GM12878 (cell line): ENCODE measurements at regions not wholly inside any gene's neighbourhood (a gene's known extent, or its start where the extent isn't known, plus 50 kb on each side); places are given as distances from the start of the nearest gene placed in this dataset.

Experiments used
- ATAC-seq: fragments of 200-7000 bp; cut with Tn5 transposase; 3 replicates; pipeline ENCODE4 v1.9.1; 2020; ENCODE audit warnings: mild to moderate bottlenecking, moderate library complexity
- BruUV-seq: library from RNA; stranded (reverse); fragments of 400-500 nt; replicated peaks from 2 replicates; lab custom pipeline; 2021; lab: Mats Ljungman, UMichigan
- CTCF ChIA-PET: fragments of 300-600 bp; sonication (Branson Sonifier 250); formaldehyde crosslinking; extraction: SDS; loops from one replicate; lab custom pipeline; 2021; ENCODE audit warnings: inconsistent platforms; lab: Yijun Ruan, JAX
- POLR2A ChIA-PET: fragments of 350-600 bp; formaldehyde crosslinking; extraction: SDS; loops from one replicate; lab custom pipeline; 2021; ENCODE audit warnings: inconsistent platforms; lab: Charles Lee
- RAD21 ChIA-PET: fragments of 300-600 bp; sonication (Branson Sonifier 250); formaldehyde crosslinking; loops from one replicate; lab custom pipeline; 2023; ENCODE audit warnings: antibody characterized with exemption; ENCODE audit not compliant: unreplicated experiment; lab: Charles Lee
- SMC1A ChIA-PET: fragments of 300-600 bp; sonication (Branson Sonifier 250); formaldehyde crosslinking; loops from one replicate; lab custom pipeline; 2023; ENCODE audit not compliant: unreplicated experiment, uncharacterized antibody; lab: Charles Lee
- DNase-seq: peaks from one replicate; pipeline ENCODE4 v3.0.0-alpha.2; 2011; ENCODE audit warnings: low read depth, low spot score
- FAIRE-seq: peaks from 3 replicates; lab custom pipeline; 2011; peaks lifted over from hg19 to GRCh38; lab: Jason Lieb, UNC
- H2AFZ ChIP-seq: 2 replicates; pipeline ENCODE4 v1.6.0; 2011; ENCODE audit warnings: low read depth, low read length, control low read depth; ENCODE audit not compliant: control insufficient read depth
- H3K27ac ChIP-seq: 2 replicates; pipeline ENCODE4 v1.5.1; 2011; ENCODE audit warnings: control low read depth; ENCODE audit not compliant: control insufficient read depth, insufficient read depth
- H3K27me3 ChIP-seq, 2 experiments: replicated peaks in 1 of 2; 2 replicates each; pipeline versions ENCODE4 v1.6.0 to v1.6.1; 2011; ENCODE audit warnings: low read length in 1 of 2; ENCODE audit not compliant: control insufficient read depth in 2 of 2, insufficient read depth in 2 of 2
- H3K36me3 ChIP-seq, 2 experiments: 2 replicates each; pipeline ENCODE4 v1.5.1; 2011; ENCODE audit warnings: low read length in 1 of 2; ENCODE audit not compliant: control insufficient read depth in 2 of 2, insufficient read depth in 2 of 2
- H3K4me1 ChIP-seq: 2 replicates; pipeline ENCODE4 v1.6.1; 2011; ENCODE audit warnings: mild to moderate bottlenecking, low read length, moderate library complexity, mixed read lengths; ENCODE audit not compliant: control insufficient read depth, insufficient read depth
- H3K4me2 ChIP-seq: 2 replicates; pipeline ENCODE4 v1.6.0; 2011; ENCODE audit warnings: control low read depth; ENCODE audit not compliant: control insufficient read depth, insufficient read depth
- H3K4me3 ChIP-seq: fragments of 200-600 bp; sonication (generic); 2 replicates; pipeline ENCODE4 v1.5.1; 2016
- H3K79me2 ChIP-seq: 2 replicates; pipeline ENCODE4 v1.6.0; 2011; ENCODE audit warnings: low read length; ENCODE audit not compliant: control insufficient read depth, insufficient read depth
- H3K9ac ChIP-seq: 2 replicates; pipeline ENCODE4 v1.8.0; 2011; ENCODE audit warnings: low read length, control low read depth, mixed read lengths; ENCODE audit not compliant: control insufficient read depth, insufficient read depth
- H3K9me3 ChIP-seq: replicated peaks from 3 replicates; pipeline ENCODE4 v1.5.1; 2011; ENCODE audit warnings: mild to moderate bottlenecking, low read length; ENCODE audit not compliant: control insufficient read depth, insufficient read depth
- H4K20me1 ChIP-seq: 2 replicates; pipeline ENCODE4 v1.6.0; 2011; ENCODE audit not compliant: control insufficient read depth, insufficient read depth
- HDAC2 ChIP-seq: fragments of 200-600 bp; sonication (generic); IDR thresholded peaks from 2 replicates; pipeline ENCODE4 v1.6.1; 2017
- IKZF2 ChIP-seq, 2 experiments: fragments of 450-650 bp; IDR thresholded peaks; 2 replicates each; pipeline ENCODE4 v1.6.1; 2017; ENCODE audit warnings: mild to moderate bottlenecking in 2 of 2, moderate library complexity in 2 of 2
- NR2C1 ChIP-seq: fragments of 450-650 bp; IDR thresholded peaks from 2 replicates; pipeline ENCODE4 v1.6.1; 2017; ENCODE audit warnings: antibody characterized with exemption, mild to moderate bottlenecking, moderate library complexity
- PAX5 ChIP-seq: IDR thresholded peaks from 2 replicates; pipeline ENCODE4 v1.6.1; 2011; ENCODE audit warnings: low read depth, low read length, borderline replicate concordance
- RBBP5 ChIP-seq: fragments of 200-600 bp; sonication (generic); conservative IDR thresholded peaks from 2 replicates; pipeline ENCODE4 v1.6.1; 2016
- RFX5 ChIP-seq: IDR thresholded peaks from 2 replicates; pipeline ENCODE4 v1.6.1; 2011; ENCODE audit warnings: low read depth, low read length, improper control_type of control experiment
- SMAD5 ChIP-seq: IDR thresholded peaks from 2 replicates; pipeline ENCODE4 v1.6.1; 2016; ENCODE audit warnings: antibody characterized with exemption, low read depth
- SMC3 ChIP-seq: IDR thresholded peaks from 2 replicates; pipeline ENCODE4 v1.6.1; 2011; ENCODE audit warnings: low read length, improper control_type of control experiment, borderline replicate concordance
- SREBF2 ChIP-seq: IDR thresholded peaks from 2 replicates; pipeline ENCODE4 v1.6.1; 2012; ENCODE audit warnings: mild to moderate bottlenecking, low read length
- STAT3 ChIP-seq: IDR thresholded peaks from 2 replicates; pipeline ENCODE4 v1.6.1; 2011; ENCODE audit warnings: low read depth, low read length, improper control_type of control experiment
- ZSCAN29 ChIP-seq: fragments of 450-650 bp; IDR thresholded peaks from 2 replicates; pipeline ENCODE4 v1.6.1; 2017; ENCODE audit warnings: mild to moderate bottlenecking, moderate library complexity
- WGBS: methylation state at CpG from one replicate; pipeline ENCODE4 v1.1.6; 2016; ENCODE audit warnings: low lambda C conversion rate; ENCODE audit not compliant: insufficient replicate concordance, insufficient coverage; ENCODE audit errors: missing lambda C conversion rate; 5-methylcytosine and 5-hydroxymethylcytosine counted together
- in situ Hi-C: fragments of 300-500 bp; cut with MboI; formaldehyde crosslinking; loops from 9 replicates; pipeline ENCODE4 v1.14.3; 2018; ENCODE audit warnings: mixed read lengths
- intact Hi-C: fragments of 100-400 bp; cut with micrococcal nuclease; formaldehyde crosslinking; loops from one replicate; pipeline ENCODE4 v1.14.2; 2022; ENCODE audit not compliant: unreplicated experiment
- TF ChIP-seq, protein P1 (sequence below): fragments of 450-650 bp; IDR thresholded peaks from 2 replicates; pipeline ENCODE4 v1.6.1; 2016; ENCODE audit warnings: mild to moderate bottlenecking
- TF ChIP-seq, protein P2 (sequence below): fragments of 450-650 bp; IDR thresholded peaks from 2 replicates; pipeline ENCODE4 v1.6.1; 2014; ENCODE audit warnings: mild to moderate bottlenecking
- TF ChIP-seq, protein P3 (sequence below): IDR thresholded peaks from 2 replicates; pipeline ENCODE4 v1.6.1; 2012; ENCODE audit warnings: low read length, inconsistent platforms

DNA sequence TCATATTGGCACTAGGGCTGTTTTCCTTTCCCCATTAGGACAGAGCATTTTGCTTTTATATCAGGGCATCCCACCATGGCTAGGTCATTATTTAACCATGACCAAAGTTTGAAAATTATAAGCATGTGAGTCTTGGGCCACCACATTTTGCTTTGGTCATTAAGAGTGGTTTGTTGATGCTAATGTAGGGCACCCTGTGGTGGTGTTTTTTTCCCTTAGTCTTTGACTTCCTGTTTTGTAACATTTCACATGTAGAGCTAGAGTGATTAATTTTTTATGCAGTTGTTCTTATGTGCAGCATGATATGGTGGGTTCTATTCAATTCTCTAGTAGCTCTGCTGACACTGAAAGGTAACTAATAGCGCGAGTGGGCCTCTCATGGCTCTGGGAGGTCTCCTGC, 249.6 kb upstream of the ROBO1 start:
- Histone ChIP-seq H3K79me2 (no peaks in the 10 kb centered on the region), H3K9ac (no peak overlapping the region), H3K27me3 (no peaks in the 10 kb centered on the region), H2AFZ (no peak overlapping the region), H3K4me2 (no peak overlapping the region), H3K4me1 (no peaks in the 10 kb centered on the region), H3K36me3 (no peaks in the 10 kb centered on the region), H3K4me3 (no peak overlapping the region), H3K9me3 (no peaks in the 10 kb centered on the region), H4K20me1 (no peaks in the 10 kb centered on the region)
- BruUV-seq: no TSS peak
- intact Hi-C loops (no loop called here), in situ Hi-C loops (no loop called here)
- SMC1A ChIA-PET: no interaction called here
- ATAC-seq (no peak), DNase-seq (no peak), FAIRE-seq (no peak)
- 63% methylated on average over 2 of the region's 2 CpGs for WGBS
- CTCF ChIA-PET: no interaction called here
- POLR2A ChIA-PET: no interaction called here
- TF ChIP-seq IKZF2 (IDR thresholded peaks at IDR 0.05) (no peak), SMAD5 (no peak), HDAC2 (no peak), SMC3 (no peak), ZSCAN29 (no peak), PAX5 (no peak), NR2C1 (no peak), RBBP5 (no peak)
- TF ChIP-seq, protein P1, sequence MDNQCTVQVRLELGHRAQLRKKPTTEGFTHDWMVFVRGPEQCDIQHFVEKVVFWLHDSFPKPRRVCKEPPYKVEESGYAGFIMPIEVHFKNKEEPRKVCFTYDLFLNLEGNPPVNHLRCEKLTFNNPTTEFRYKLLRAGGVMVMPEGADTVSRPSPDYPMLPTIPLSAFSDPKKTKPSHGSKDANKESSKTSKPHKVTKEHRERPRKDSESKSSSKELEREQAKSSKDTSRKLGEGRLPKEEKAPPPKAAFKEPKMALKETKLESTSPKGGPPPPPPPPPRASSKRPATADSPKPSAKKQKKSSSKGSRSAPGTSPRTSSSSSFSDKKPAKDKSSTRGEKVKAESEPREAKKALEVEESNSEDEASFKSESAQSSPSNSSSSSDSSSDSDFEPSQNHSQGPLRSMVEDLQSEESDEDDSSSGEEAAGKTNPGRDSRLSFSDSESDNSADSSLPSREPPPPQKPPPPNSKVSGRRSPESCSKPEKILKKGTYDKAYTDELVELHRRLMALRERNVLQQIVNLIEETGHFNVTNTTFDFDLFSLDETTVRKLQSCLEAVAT: no peak
- TF ChIP-seq, all 136 proteins: peak for 0
- RAD21 ChIA-PET: no interaction called here
- no peak overlapping the region for H3K27ac ChIP-seq

- Histone ChIP-seq H2AFZ (no peak overlapping the region), H3K36me3 (no peaks in the 10 kb centered on the region), H3K27me3 (no peaks in the 10 kb centered on the region), H3K79me2 (no peaks in the 10 kb centered on the region), H3K4me1 (no peaks in the 10 kb centered on the region), H3K9me3 (no peaks in the 10 kb centered on the region), H3K4me3 (no peak overlapping the region), H4K20me1 (no peaks in the 10 kb centered on the region), H3K9ac (no peak overlapping the region), H3K4me2 (no peak overlapping the region), H3K27ac (no peak overlapping the region)
- in situ Hi-C loops: no loop called here
- no peak for ATAC-seq
- no peak for FAIRE-seq
- POLR2A ChIA-PET: no interaction called here
- SMC1A ChIA-PET: interaction anchor here (1.2 kb wide), 1 partner anchor 10 kb away, joined by 5 read pairs; no protein-coding TSS in a partner anchor
- intact Hi-C loops: no loop called here
- RAD21 ChIA-PET: no interaction called here
- CTCF ChIA-PET: no interaction called here
- DNase-seq: no peak
- no TSS peak for BruUV-seq
- WGBS: 21% methylated on average over 5 of the region's 5 CpGs
- TF ChIP-seq SREBF2 (no peak), STAT3 (no peak), RFX5 (no peak)
- TF ChIP-seq, protein P1: no peak
- TF ChIP-seq, protein P2, sequence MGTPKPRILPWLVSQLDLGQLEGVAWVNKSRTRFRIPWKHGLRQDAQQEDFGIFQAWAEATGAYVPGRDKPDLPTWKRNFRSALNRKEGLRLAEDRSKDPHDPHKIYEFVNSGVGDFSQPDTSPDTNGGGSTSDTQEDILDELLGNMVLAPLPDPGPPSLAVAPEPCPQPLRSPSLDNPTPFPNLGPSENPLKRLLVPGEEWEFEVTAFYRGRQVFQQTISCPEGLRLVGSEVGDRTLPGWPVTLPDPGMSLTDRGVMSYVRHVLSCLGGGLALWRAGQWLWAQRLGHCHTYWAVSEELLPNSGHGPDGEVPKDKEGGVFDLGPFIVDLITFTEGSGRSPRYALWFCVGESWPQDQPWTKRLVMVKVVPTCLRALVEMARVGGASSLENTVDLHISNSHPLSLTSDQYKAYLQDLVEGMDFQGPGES: no peak
- TF ChIP-seq, protein P3, sequence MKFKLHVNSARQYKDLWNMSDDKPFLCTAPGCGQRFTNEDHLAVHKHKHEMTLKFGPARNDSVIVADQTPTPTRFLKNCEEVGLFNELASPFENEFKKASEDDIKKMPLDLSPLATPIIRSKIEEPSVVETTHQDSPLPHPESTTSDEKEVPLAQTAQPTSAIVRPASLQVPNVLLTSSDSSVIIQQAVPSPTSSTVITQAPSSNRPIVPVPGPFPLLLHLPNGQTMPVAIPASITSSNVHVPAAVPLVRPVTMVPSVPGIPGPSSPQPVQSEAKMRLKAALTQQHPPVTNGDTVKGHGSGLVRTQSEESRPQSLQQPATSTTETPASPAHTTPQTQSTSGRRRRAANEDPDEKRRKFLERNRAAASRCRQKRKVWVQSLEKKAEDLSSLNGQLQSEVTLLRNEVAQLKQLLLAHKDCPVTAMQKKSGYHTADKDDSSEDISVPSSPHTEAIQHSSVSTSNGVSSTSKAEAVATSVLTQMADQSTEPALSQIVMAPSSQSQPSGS: no peak
These were observed 246.8 kb upstream of the ROBO1 start for GRCh38 chr3:80014576-80014975.
